Trophoblast cell (in vitro differentiated cells and primary cell): ENCODE measurements at regions not wholly inside any gene's neighbourhood (a gene's known extent, or its start where the extent isn't known, plus 50 kb on each side); places are given as distances from the start of the nearest gene placed in this dataset.

ENCODE experiments used
- DNase-seq, 2 donors: peaks; one replicate each; pipeline ENCODE4 v3.0.0-alpha.2; 2016
- H2AFZ ChIP-seq: 2 replicates; pipeline ENCODE4 v1.6.1; 2013; ENCODE audit warnings: low read length, moderate library complexity, mild to moderate bottlenecking; ENCODE audit not compliant: insufficient read depth, poor library complexity
- H2AK5ac ChIP-seq: 2 replicates; pipeline ENCODE4 v1.6.1; 2013; ENCODE audit warnings: mild to moderate bottlenecking, low read length
- H2BK120ac ChIP-seq: 2 replicates; pipeline ENCODE4 v1.6.1; 2013; ENCODE audit warnings: low read length, mild to moderate bottlenecking, moderate library complexity; ENCODE audit not compliant: insufficient read depth, poor library complexity
- H2BK12ac ChIP-seq: 2 replicates; pipeline ENCODE4 v1.6.1; 2013; ENCODE audit warnings: mild to moderate bottlenecking, low read length, moderate library complexity
- H2BK5ac ChIP-seq: 2 replicates; pipeline ENCODE4 v1.6.1; 2013; ENCODE audit warnings: low read length, low read depth, moderate library complexity, mild to moderate bottlenecking; ENCODE audit not compliant: poor library complexity
- H3K14ac ChIP-seq: 2 replicates; pipeline ENCODE4 v1.6.1; 2013; ENCODE audit warnings: mild to moderate bottlenecking, low read length
- H3K18ac ChIP-seq: 2 replicates; pipeline ENCODE4 v1.6.1; 2013; ENCODE audit warnings: mild to moderate bottlenecking, low read length
- H3K23ac ChIP-seq: 2 replicates; pipeline ENCODE4 v1.6.1; 2013; ENCODE audit warnings: low read length
- H3K27ac ChIP-seq: 2 replicates; pipeline ENCODE4 v1.5.1; 2013; ENCODE audit warnings: low read depth, mild to moderate bottlenecking, inconsistent platforms, low read length, moderate library complexity
- H3K27me3 ChIP-seq: 2 replicates; pipeline ENCODE4 v1.6.1; 2013; ENCODE audit warnings: inconsistent platforms, mild to moderate bottlenecking, low read length, moderate library complexity; ENCODE audit not compliant: insufficient read depth
- H3K36me3 ChIP-seq, 2 experiments: 1 replicate in 1 of 2; 2 replicates in 1 of 2; pipeline ENCODE4 v1.6.1; 2013; ENCODE audit warnings: low read length in 2 of 2, mild to moderate bottlenecking in 2 of 2, moderate library complexity in 1 of 2; ENCODE audit not compliant: insufficient read depth in 2 of 2, control insufficient read depth in 1 of 2
- H3K4ac ChIP-seq: 2 replicates; pipeline ENCODE4 v1.6.1; 2013; ENCODE audit warnings: low read depth, mild to moderate bottlenecking, low read length, moderate library complexity
- H3K4me1 ChIP-seq, 2 experiments: 1 replicate in 1 of 2; 2 replicates in 1 of 2; pipeline ENCODE4 v1.6.1; 2013; ENCODE audit warnings: low read length in 2 of 2, mild to moderate bottlenecking in 2 of 2, moderate library complexity in 1 of 2; ENCODE audit not compliant: insufficient read depth in 2 of 2, control insufficient read depth in 1 of 2
- H3K4me2 ChIP-seq: 2 replicates; pipeline ENCODE4 v1.6.1; 2013; ENCODE audit warnings: inconsistent platforms, mild to moderate bottlenecking, low read length, moderate library complexity
- H3K4me3 ChIP-seq: 2 replicates; pipeline ENCODE4 v1.5.1; 2013; ENCODE audit warnings: mild to moderate bottlenecking, low read depth, low read length, inconsistent platforms
- H3K79me1 ChIP-seq: one replicate; pipeline ENCODE4 v1.6.1; 2013; ENCODE audit warnings: low read length
- H3K79me2 ChIP-seq: 2 replicates; pipeline ENCODE4 v1.6.1; 2013; ENCODE audit warnings: low read length, mild to moderate bottlenecking; ENCODE audit not compliant: control insufficient read depth, insufficient read depth, poor library complexity
- H3K9ac ChIP-seq: 2 replicates; pipeline ENCODE4 v1.6.1; 2013; ENCODE audit warnings: mild to moderate bottlenecking, low read length
- H3K9me3 ChIP-seq: 2 replicates; pipeline ENCODE4 v1.6.1; 2013; ENCODE audit warnings: low read depth, mild to moderate bottlenecking, control low read depth, inconsistent platforms, low read length; ENCODE audit not compliant: insufficient read depth
- H4K12ac ChIP-seq: 2 replicates; pipeline ENCODE4 v1.6.1; 2013; ENCODE audit warnings: low read depth, mild to moderate bottlenecking, low read length, moderate library complexity
- H4K8ac ChIP-seq: 2 replicates; pipeline ENCODE4 v1.6.1; 2013; ENCODE audit warnings: low read depth, mild to moderate bottlenecking, low read length, moderate library complexity
- H4K91ac ChIP-seq: one replicate; pipeline ENCODE4 v1.6.1; 2013; ENCODE audit warnings: low read depth, mild to moderate bottlenecking, low read length, moderate library complexity
- whole genome bisulfite sequencing: extraction: QIAGEN DNeasy Blood & Tissue Kit; methylation state at CpG from one replicate; pipeline ENCODE4 v1.1.7; 2013; ENCODE audit warnings: missing lambda C conversion rate; ENCODE audit not compliant: insufficient read length, insufficient coverage; ENCODE audit errors: extremely low coverage; 5-methylcytosine and 5-hydroxymethylcytosine counted together

DNA sequence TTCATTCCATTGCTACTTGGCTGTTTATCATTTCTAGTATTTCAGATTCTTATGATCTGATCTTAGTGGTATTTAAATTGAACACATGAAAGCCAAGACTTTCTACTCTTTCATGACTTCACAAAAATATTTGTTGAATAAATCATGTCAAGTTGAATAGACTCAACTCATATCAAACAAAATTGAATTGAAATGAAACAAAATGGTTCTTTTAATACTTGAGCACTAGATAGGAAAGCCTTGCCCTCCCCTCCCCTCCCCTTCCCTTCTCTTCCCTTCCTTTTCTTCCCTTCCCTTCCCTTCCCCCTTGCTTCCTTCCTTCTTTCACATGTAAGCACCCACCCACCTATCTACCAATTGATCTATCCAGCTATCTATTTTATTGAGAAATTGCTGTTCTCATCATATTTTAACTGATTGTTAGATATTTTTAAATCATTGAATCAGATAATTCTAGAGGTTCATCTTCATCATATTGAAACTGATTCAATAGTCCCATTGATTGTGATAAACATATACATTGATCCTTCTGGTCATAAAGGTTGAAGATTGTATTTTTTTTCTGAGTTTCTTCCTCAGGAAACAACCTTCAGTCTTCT, 2015.9 kb downstream of the LRRC4C start:
- Histone ChIP-seq H2BK12ac (no peak overlapping the region), H3K4me3 (no peak overlapping the region), H3K36me3 (no peaks in the 10 kb centered on the region), H3K18ac (no peak overlapping the region), H3K4me2 (no peak overlapping the region), H3K23ac (no peak overlapping the region), H2BK5ac (no peak overlapping the region), H4K12ac (no peak overlapping the region), H2AFZ (no peak overlapping the region), H3K79me1 (no peaks in the 10 kb centered on the region), H3K27ac (no peak overlapping the region), H4K91ac (no peak overlapping the region), H3K27me3 (no peaks in the 10 kb centered on the region), H2BK120ac (no peak overlapping the region), H4K8ac (no peak overlapping the region), H3K79me2 (no peaks in the 10 kb centered on the region), H3K9me3 (peaks cover 6% of the 10 kb centered on the region), H3K14ac (no peak overlapping the region), H3K4me1 (no peaks in the 10 kb centered on the region), H2AK5ac (no peak overlapping the region), H3K9ac (no peak overlapping the region), H3K4ac (no peak overlapping the region)
- DNase-seq: no peak

- Histone ChIP-seq H3K79me2 (no peaks in the 10 kb centered on the region), H3K9me3 (peaks cover 6% of the 10 kb centered on the region), H3K18ac (no peak overlapping the region), H3K14ac (no peak overlapping the region), H3K9ac (no peak overlapping the region), H3K79me1 (no peaks in the 10 kb centered on the region), H4K91ac (no peak overlapping the region), H2BK12ac (no peak overlapping the region), H4K8ac (no peak overlapping the region), H2AK5ac (no peak overlapping the region), H3K36me3 (no peaks in the 10 kb centered on the region), H3K4ac (no peak overlapping the region), H3K27ac (no peak overlapping the region), H3K4me1 (no peaks in the 10 kb centered on the region), H2AFZ (no peak overlapping the region), H2BK5ac (no peak overlapping the region), H2BK120ac (no peak overlapping the region), H4K12ac (no peak overlapping the region), H3K4me3 (no peak overlapping the region), H3K27me3 (no peaks in the 10 kb centered on the region), H3K23ac (no peak overlapping the region), H3K4me2 (no peak overlapping the region)
- no CpG with 5 or more reads among the region's 20 CpGs for WGBS
- no peak for DNase-seq
Measured at GRCh38 chr11:39442177-39442576, 2017.3 kb downstream of the LRRC4C start.

DNA sequence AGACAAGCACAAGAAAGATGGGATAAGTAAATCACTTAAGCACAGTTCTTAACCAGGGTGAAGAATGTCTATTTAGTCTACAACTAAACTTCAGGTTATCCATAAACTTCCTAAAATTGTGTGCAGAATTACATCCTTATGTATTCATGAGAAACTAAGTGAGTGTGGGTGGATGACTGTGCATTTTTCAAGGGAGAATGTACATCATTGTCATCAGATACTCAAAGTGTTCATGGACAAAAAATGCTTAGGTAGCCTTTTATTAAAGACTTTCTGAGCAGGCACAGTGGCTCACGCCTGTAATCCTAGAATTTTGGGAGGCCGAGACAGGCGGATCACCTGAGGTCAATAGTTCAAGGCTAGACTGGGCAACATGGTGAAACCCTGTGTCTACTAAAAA, 2023.8 kb downstream of the LRRC4C start:
- Histone ChIP-seq H3K4me3 (no peak overlapping the region), H3K27ac (no peak overlapping the region), H3K27me3 (no peaks in the 10 kb centered on the region), H2AK5ac (no peak overlapping the region), H3K4ac (no peak overlapping the region), H4K91ac (no peak overlapping the region), H4K8ac (no peak overlapping the region), H2AFZ (no peak overlapping the region), H3K9me3 (no peaks in the 10 kb centered on the region), H3K18ac (no peak overlapping the region), H3K36me3 (no peaks in the 10 kb centered on the region), H2BK12ac (no peak overlapping the region), H2BK120ac (no peak overlapping the region), H3K79me2 (no peaks in the 10 kb centered on the region), H2BK5ac (no peak overlapping the region), H3K4me1 (no peaks in the 10 kb centered on the region), H4K12ac (no peak overlapping the region), H3K9ac (no peak overlapping the region), H3K23ac (no peak overlapping the region), H3K14ac (no peak overlapping the region), H3K4me2 (no peak overlapping the region), H3K79me1 (no peaks in the 10 kb centered on the region)
- DNase-seq: no peak
- no CpG with 5 or more reads among the region's 3 CpGs for WGBS

DNA sequence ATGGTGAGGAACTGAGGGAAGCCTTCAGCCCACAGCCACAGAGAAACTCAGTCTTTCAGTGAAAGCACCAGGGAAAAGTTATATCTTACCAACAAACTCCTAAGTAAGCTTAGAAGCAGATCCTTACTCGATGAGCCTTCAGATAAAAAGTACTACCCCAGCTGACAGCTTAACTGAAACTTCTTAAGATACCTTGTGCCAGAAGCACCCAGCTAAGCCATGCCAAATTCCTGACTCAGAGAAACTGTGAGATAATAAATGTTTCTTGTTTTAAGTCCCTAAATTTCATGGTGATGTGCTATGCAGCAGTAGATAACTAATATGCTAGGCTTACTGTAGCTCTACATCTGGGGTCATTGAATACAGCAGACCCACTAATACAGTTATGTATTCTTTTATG, 2025.0 kb downstream of the LRRC4C start:
- no peaks in the 10 kb centered on the region for H3K79me2 ChIP-seq
- no peak overlapping the region for H2BK5ac ChIP-seq
- H2AK5ac ChIP-seq: no peak overlapping the region
- H3K18ac ChIP-seq: no peak overlapping the region
- no peak overlapping the region for H2BK12ac ChIP-seq
- no peak overlapping the region for H3K4me3 ChIP-seq
- no peak overlapping the region for H3K23ac ChIP-seq
- no peak overlapping the region for H3K4me2 ChIP-seq
- DNase-seq: no peak
- H4K8ac ChIP-seq: no peak overlapping the region
- H3K36me3 ChIP-seq: no peaks in the 10 kb centered on the region
- H3K9me3 ChIP-seq: no peaks in the 10 kb centered on the region
- no peak overlapping the region for H3K27ac ChIP-seq
- WGBS: no CpG with 5 or more reads among the region's 1 CpG
- no peak overlapping the region for H3K4ac ChIP-seq
- H2BK120ac ChIP-seq: no peak overlapping the region
- H3K9ac ChIP-seq: no peak overlapping the region
- H2AFZ ChIP-seq: no peak overlapping the region
- no peak overlapping the region for H4K91ac ChIP-seq
- no peaks in the 10 kb centered on the region for H3K79me1 ChIP-seq
- H3K14ac ChIP-seq: no peak overlapping the region
- H4K12ac ChIP-seq: no peak overlapping the region
- no peaks in the 10 kb centered on the region for H3K4me1 ChIP-seq
- no peaks in the 10 kb centered on the region for H3K27me3 ChIP-seq
